ENCODE measurements at regions not wholly inside any gene's neighbourhood (a gene's known extent, or its start where the extent isn't known, plus 50 kb on each side); places are given as distances from the start of the nearest gene placed in this dataset.

- Histone ChIP-seq H4K91ac (ENCODE audit: low read length) (no peak overlapping the region), H3K9ac (ENCODE audit: low read length) (no peak overlapping the region), H2BK5ac (ENCODE audit: low read depth, low read length, poor library complexity, severe bottlenecking) (no peak overlapping the region), H2AK5ac (ENCODE audit: low read length, severe bottlenecking) (no peak overlapping the region), H3K36me3 (ENCODE audit: control insufficient read depth in 1 of 2, insufficient read depth in 2 of 2, low read depth in 1 of 2, low read length in 2 of 2) (no peaks in the 10 kb centered on the region), H3K23ac (ENCODE audit: low read length in 2 of 2) (no peak overlapping the region), H3K18ac (ENCODE audit: low read depth in 1 of 2, low read length in 2 of 2) (no peak overlapping the region), H2BK120ac (ENCODE audit: low read depth, low read length) (no peak overlapping the region), H3K14ac (ENCODE audit: low read length in 2 of 2) (no peak overlapping the region), H3K27me3 (ENCODE audit: control insufficient read depth in 1 of 2, insufficient read depth in 1 of 2, low read length in 2 of 2) (peaks cover 16 to 27% of the 10 kb centered on the region in 2 experiments), H3K4me1 (ENCODE audit: control insufficient read depth, insufficient read depth, low read depth, low read length) (peaks cover 13% of the 10 kb centered on the region), H3K4me3 (ENCODE audit: insufficient read depth in 1 of 2, low read depth in 1 of 2, low read length in 2 of 2) (no peak overlapping the region), H4K8ac (ENCODE audit: low read length) (no peak overlapping the region), H3K9me3 (ENCODE audit: control insufficient read depth, low read length) (no peaks in the 10 kb centered on the region), H2AFZ (ENCODE audit: low read depth, low read length) (no peak overlapping the region), H3K79me1 (replicated peaks; ENCODE audit: low read length, poor library complexity, severe bottlenecking) (no peaks in the 10 kb centered on the region), H3K27ac (ENCODE audit: low read length, poor library complexity, severe bottlenecking) (no peak overlapping the region), H3K4me2 (ENCODE audit: low read length, poor library complexity, severe bottlenecking) (no peak overlapping the region), H3K4ac (ENCODE audit: low read depth in 1 of 2, low read length in 2 of 2) (no peak overlapping the region), H2BK15ac (ENCODE audit: low read depth, poor library complexity, severe bottlenecking) (no peak overlapping the region), H2BK12ac (ENCODE audit: low read length in 2 of 2) (no peak overlapping the region)
- DNase-seq: no peak
- WGBS: no CpG with 5 or more reads among the region's 3 CpGs
Measured at GRCh38 chr9:89943728-89944127, 338.9 kb downstream of the GADD45G start.

- no peak overlapping the region for H2BK12ac ChIP-seq (ENCODE audit: low read length in 2 of 2)
- 71% methylated on average over 4 of the region's 4 CpGs for WGBS
- no peak overlapping the region for H3K4me3 ChIP-seq (ENCODE audit: insufficient read depth in 1 of 2, low read depth in 1 of 2, low read length in 2 of 2)
- no peak overlapping the region for H3K4me2 ChIP-seq (ENCODE audit: low read length, poor library complexity, severe bottlenecking)
- no peak overlapping the region for H2BK120ac ChIP-seq (ENCODE audit: low read depth, low read length)
- no peak overlapping the region for H2BK5ac ChIP-seq (ENCODE audit: low read depth, low read length, poor library complexity, severe bottlenecking)
- no peak overlapping the region for H4K91ac ChIP-seq (ENCODE audit: low read length)
- H2AFZ ChIP-seq (ENCODE audit: low read depth, low read length): no peak overlapping the region
- H2AK5ac ChIP-seq (ENCODE audit: low read length, severe bottlenecking): no peak overlapping the region
- no peak overlapping the region for H3K9ac ChIP-seq (ENCODE audit: low read length)
- H3K4me1 ChIP-seq (ENCODE audit: control insufficient read depth, insufficient read depth, low read depth, low read length): peaks cover 11% of the 10 kb centered on the region
- no peak overlapping the region for H3K4ac ChIP-seq (ENCODE audit: low read depth in 1 of 2, low read length in 2 of 2)
- H3K27me3 ChIP-seq (ENCODE audit: control insufficient read depth in 1 of 2, insufficient read depth in 1 of 2, low read length in 2 of 2): peaks cover 16 to 27% of the 10 kb centered on the region in 2 experiments
- no peak overlapping the region for H3K23ac ChIP-seq (ENCODE audit: low read length in 2 of 2)
- H2BK15ac ChIP-seq (ENCODE audit: low read depth, poor library complexity, severe bottlenecking): no peak overlapping the region
- no peaks in the 10 kb centered on the region for H3K9me3 ChIP-seq (ENCODE audit: control insufficient read depth, low read length)
- no peak overlapping the region for H3K27ac ChIP-seq (ENCODE audit: low read length, poor library complexity, severe bottlenecking)
- H3K18ac ChIP-seq (ENCODE audit: low read depth in 1 of 2, low read length in 2 of 2): no peak overlapping the region
- no peak overlapping the region for H3K14ac ChIP-seq (ENCODE audit: low read length in 2 of 2)
- no peak for DNase-seq
- H3K79me1 ChIP-seq (replicated peaks; ENCODE audit: low read length, poor library complexity, severe bottlenecking): no peaks in the 10 kb centered on the region
- H4K8ac ChIP-seq (ENCODE audit: low read length): no peak overlapping the region
- no peaks in the 10 kb centered on the region for H3K36me3 ChIP-seq (ENCODE audit: control insufficient read depth in 1 of 2, insufficient read depth in 2 of 2, low read depth in 1 of 2, low read length in 2 of 2)
Measured at GRCh38 chr9:89945133-89945532, 340.3 kb downstream of the GADD45G start.

GRCh38 chr9:89946741-89947140 is 341.9 kb downstream of the GADD45G start:
- Histone ChIP-seq H2BK5ac (ENCODE audit: low read depth, low read length, poor library complexity, severe bottlenecking) (no peak overlapping the region), H3K9ac (ENCODE audit: low read length) (no peak overlapping the region)
- 69% methylated on average over 2 of the region's 3 CpGs for WGBS

GRCh38 chr9:89949111-89949510 is 344.3 kb downstream of the GADD45G start:
- H3K14ac ChIP-seq (ENCODE audit: low read length in 2 of 2): no peak overlapping the region
- no peak overlapping the region for H2BK5ac ChIP-seq (ENCODE audit: low read depth, low read length, poor library complexity, severe bottlenecking)
- no peak overlapping the region for H3K18ac ChIP-seq (ENCODE audit: low read depth in 1 of 2, low read length in 2 of 2)
- H3K79me1 ChIP-seq (replicated peaks; ENCODE audit: low read length, poor library complexity, severe bottlenecking): no peaks in the 10 kb centered on the region
- no peak overlapping the region for H2AFZ ChIP-seq (ENCODE audit: low read depth, low read length)
- H3K27me3 ChIP-seq (ENCODE audit: control insufficient read depth in 1 of 2, insufficient read depth in 1 of 2, low read length in 2 of 2): peaks cover 0 to 13% of the 10 kb centered on the region in 2 experiments
- H2BK15ac ChIP-seq (ENCODE audit: low read depth, poor library complexity, severe bottlenecking): no peak overlapping the region
- no peak for DNase-seq
- no peak overlapping the region for H3K4me3 ChIP-seq (ENCODE audit: insufficient read depth in 1 of 2, low read depth in 1 of 2, low read length in 2 of 2)
- H2BK12ac ChIP-seq (ENCODE audit: low read length in 2 of 2): no peak overlapping the region
- H3K4me1 ChIP-seq (ENCODE audit: control insufficient read depth, insufficient read depth, low read depth, low read length): no peaks in the 10 kb centered on the region
- H3K4me2 ChIP-seq (ENCODE audit: low read length, poor library complexity, severe bottlenecking): no peak overlapping the region
- no peak overlapping the region for H3K9ac ChIP-seq (ENCODE audit: low read length)
- H3K4ac ChIP-seq (ENCODE audit: low read depth in 1 of 2, low read length in 2 of 2): no peak overlapping the region
- H2BK120ac ChIP-seq (ENCODE audit: low read depth, low read length): no peak overlapping the region
- no peak overlapping the region for H4K8ac ChIP-seq (ENCODE audit: low read length)
- no peaks in the 10 kb centered on the region for H3K9me3 ChIP-seq (ENCODE audit: control insufficient read depth, low read length)
- H4K91ac ChIP-seq (ENCODE audit: low read length): no peak overlapping the region
- no peak overlapping the region for H2AK5ac ChIP-seq (ENCODE audit: low read length, severe bottlenecking)
- no peak overlapping the region for H3K27ac ChIP-seq (ENCODE audit: low read length, poor library complexity, severe bottlenecking)
- no peaks in the 10 kb centered on the region for H3K36me3 ChIP-seq (ENCODE audit: control insufficient read depth in 1 of 2, insufficient read depth in 2 of 2, low read depth in 1 of 2, low read length in 2 of 2)
- H3K23ac ChIP-seq (ENCODE audit: low read length in 2 of 2): no peak overlapping the region
- WGBS: 95% methylated on average over 1 of the region's 4 CpGs

More at GRCh38 chr9:89946741-89947140, 341.9 kb downstream of the GADD45G start:
- Histone ChIP-seq H3K4me1 (ENCODE audit: control insufficient read depth, insufficient read depth, low read depth, low read length) (peaks cover 6% of the 10 kb centered on the region), H3K79me1 (replicated peaks; ENCODE audit: low read length, poor library complexity, severe bottlenecking) (no peaks in the 10 kb centered on the region), H3K4ac (ENCODE audit: low read depth in 1 of 2, low read length in 2 of 2) (no peak overlapping the region), H3K4me3 (ENCODE audit: insufficient read depth in 1 of 2, low read depth in 1 of 2, low read length in 2 of 2) (no peak overlapping the region), H3K23ac (ENCODE audit: low read length in 2 of 2) (no peak overlapping the region), H3K18ac (ENCODE audit: low read depth in 1 of 2, low read length in 2 of 2) (no peak overlapping the region), H2AFZ (ENCODE audit: low read depth, low read length) (no peak overlapping the region), H3K9me3 (ENCODE audit: control insufficient read depth, low read length) (no peaks in the 10 kb centered on the region), H2AK5ac (ENCODE audit: low read length, severe bottlenecking) (no peak overlapping the region), H2BK120ac (ENCODE audit: low read depth, low read length) (no peak overlapping the region), H2BK12ac (ENCODE audit: low read length in 2 of 2) (no peak overlapping the region), H4K91ac (ENCODE audit: low read length) (no peak overlapping the region), H3K27ac (ENCODE audit: low read length, poor library complexity, severe bottlenecking) (no peak overlapping the region), H3K27me3 (ENCODE audit: control insufficient read depth in 1 of 2, insufficient read depth in 1 of 2, low read length in 2 of 2) (peaks cover 16 to 27% of the 10 kb centered on the region in 2 experiments), H2BK15ac (ENCODE audit: low read depth, poor library complexity, severe bottlenecking) (no peak overlapping the region), H3K14ac (ENCODE audit: low read length in 2 of 2) (no peak overlapping the region), H3K4me2 (ENCODE audit: low read length, poor library complexity, severe bottlenecking) (no peak overlapping the region), H3K36me3 (ENCODE audit: control insufficient read depth in 1 of 2, insufficient read depth in 2 of 2, low read depth in 1 of 2, low read length in 2 of 2) (no peaks in the 10 kb centered on the region), H4K8ac (ENCODE audit: low read length) (no peak overlapping the region)
- DNase-seq: no peak
